K562 (cell line): ENCODE measurements at regions not wholly inside any gene's neighbourhood (a gene's known extent, or its start where the extent isn't known, plus 50 kb on each side); places are given as distances from the start of the nearest gene placed in this dataset.
"Not testable (repeated sequence)": the region's sequence is repeated elsewhere in the genome, so short reads cannot be mapped to it uniquely, and the experiment has no call there.

Source experiments
- ATAC-seq: fragments of 200-7000 bp; cut with Tn5 transposase; 3 replicates; pipeline ENCODE4 v1.9.1; 2020; ENCODE audit warnings: moderate library complexity
- BruUV-seq: library from RNA; stranded (reverse); fragments of 400-500 nt; replicated peaks from 2 replicates; lab custom pipeline; 2021; lab: Mats Ljungman, UMichigan
- CTCF ChIA-PET: fragments of 300-600 bp; formaldehyde crosslinking; extraction: SDS; loops from one replicate; lab custom pipeline; 2021; ENCODE audit warnings: low intra/inter-chr PET ratio; lab: Yijun Ruan, JAX
- POLR2A ChIA-PET: fragments of 300-600, 350-650 bp; sonication (Branson Sonifier 250); formaldehyde crosslinking; extraction: SDS; loops from one replicate; lab custom pipeline; 2021; ENCODE audit warnings: antibody characterized with exemption, inconsistent platforms; lab: Yijun Ruan, JAX
- DNase-seq, 4 experiments: peaks; one replicate each; pipeline versions ENCODE4 v3.0.0 to v3.0.0-alpha.2; 2011 to 2018; ENCODE audit warnings: low spot score in 3 of 4, mixed read lengths in 3 of 4; ENCODE audit errors: extremely low read depth in 1 of 4
- FAIRE-seq: peaks from 2 replicates; lab custom pipeline; 2011; peaks lifted over from hg19 to GRCh38; lab: Jason Lieb, UNC
- H2AFZ ChIP-seq: 2 replicates; pipeline ENCODE4 v1.6.0; 2011; ENCODE audit warnings: low read depth, low read length, control low read depth, inconsistent platforms
- H3K27ac ChIP-seq: fragments of 200-600 bp; 3 replicates; pipeline ENCODE4 v1.8.0; 2011; ENCODE audit warnings: low read depth, mild to moderate bottlenecking, control low read depth, inconsistent platforms, low read length, moderate library complexity, mixed read lengths; ENCODE audit errors: extremely low read depth
- H3K27me3 ChIP-seq, 2 experiments: fragments of 300-600 bp in 1 of 2; 2 replicates in 1 of 2; 3 replicates in 1 of 2; pipeline versions ENCODE4 v1.6.0 to v1.8.0; 2011; ENCODE audit warnings: inconsistent platforms in 2 of 2, low read length in 2 of 2, mild to moderate bottlenecking in 1 of 2, mixed read lengths in 1 of 2, moderate library complexity in 1 of 2; ENCODE audit not compliant: control insufficient read depth in 2 of 2, insufficient read depth in 2 of 2
- H3K36me3 ChIP-seq: fragments of 300-600 bp; 3 replicates; pipeline ENCODE4 v1.8.0; 2011; ENCODE audit warnings: mild to moderate bottlenecking, low read length, inconsistent platforms; ENCODE audit not compliant: control insufficient read depth, insufficient read depth
- H3K4me1 ChIP-seq, 2 experiments: fragments of 200-600 bp in 1 of 2; replicated peaks in 1 of 2; 2 replicates in 1 of 2; 3 replicates in 1 of 2; pipeline versions ENCODE4 v1.5.1 to v1.8.0; 2011; ENCODE audit warnings: inconsistent platforms in 2 of 2, low read length in 2 of 2, mild to moderate bottlenecking in 1 of 2, mixed read lengths in 1 of 2, moderate library complexity in 1 of 2; ENCODE audit not compliant: control insufficient read depth in 2 of 2, insufficient read depth in 2 of 2
- H3K4me2 ChIP-seq: 2 replicates; pipeline ENCODE4 v1.6.1; 2011; ENCODE audit warnings: low read length, control low read depth, inconsistent platforms, mixed read lengths; ENCODE audit not compliant: insufficient read depth
- H3K4me3 ChIP-seq: fragments of 200-600 bp; sonication (generic), shearing (Covaris generic); 2 replicates; pipeline ENCODE4 v1.5.1; 2016; ENCODE audit warnings: control low read depth, inconsistent platforms
- H3K79me2 ChIP-seq: fragments of 200-600 bp; 3 replicates; pipeline ENCODE4 v1.8.0; 2011; ENCODE audit warnings: low read length, inconsistent platforms; ENCODE audit not compliant: control insufficient read depth, insufficient read depth
- H3K9ac ChIP-seq, 2 experiments: 2 replicates each; pipeline versions ENCODE4 v1.6.0 to v1.6.1; 2011; ENCODE audit warnings: low read depth in 2 of 2, low read length in 2 of 2, control low read depth in 1 of 2, inconsistent platforms in 1 of 2, mild to moderate bottlenecking in 1 of 2, mixed read lengths in 1 of 2; ENCODE audit not compliant: insufficient read depth in 1 of 2
- H3K9me1 ChIP-seq: one replicate; pipeline ENCODE4 v1.6.0; 2011; ENCODE audit warnings: inconsistent platforms, mild to moderate bottlenecking, low read length, moderate library complexity; ENCODE audit not compliant: control insufficient read depth, insufficient read depth
- H3K9me3 ChIP-seq: replicated peaks from 2 replicates; pipeline ENCODE4 v1.5.1; 2011; ENCODE audit warnings: low read depth, low read length, inconsistent platforms; ENCODE audit not compliant: control insufficient read depth, insufficient read depth
- H4K20me1 ChIP-seq: replicated peaks from 2 replicates; pipeline ENCODE4 v1.6.1; 2011; ENCODE audit warnings: low read length, inconsistent platforms, mixed read lengths; ENCODE audit not compliant: control insufficient read depth, insufficient read depth
- ZNF668 ChIP-seq: fragments of 250-450 bp; sonication (Bioruptor Pico); IDR thresholded peaks from 2 replicates; pipeline ENCODE4 v1.8.0; 2022; ENCODE audit warnings: mild to moderate bottlenecking, inconsistent platforms
- WGBS: fragments of 100-300 bp; shearing (Covaris generic); methylation state at CpG from one replicate; pipeline ENCODE4 v1.1.6; 2016; ENCODE audit warnings: low coverage, mixed read lengths; ENCODE audit not compliant: insufficient coverage; ENCODE audit errors: missing lambda C conversion rate; 5-methylcytosine and 5-hydroxymethylcytosine counted together
- in situ Hi-C: fragments of 300-500 bp; cut with MboI; formaldehyde crosslinking; loops from 4 replicates; pipeline ENCODE4 v1.15.0; 2018; ENCODE audit warnings: inconsistent platforms, mixed read lengths
- intact Hi-C: fragments of 100-400 bp; cut with micrococcal nuclease; formaldehyde crosslinking; loops from 2 replicates; pipeline ENCODE4 v1.14.2; 2022
- TF ChIP-seq, protein P1 (sequence below): fragments of 200-800 bp; sonication (Bioruptor generic); IDR thresholded peaks from 2 replicates; pipeline ENCODE4 v1.6.1; 2017; ENCODE audit warnings: missing genetic modification characterization, missing compliant biosample characterization

DNA sequence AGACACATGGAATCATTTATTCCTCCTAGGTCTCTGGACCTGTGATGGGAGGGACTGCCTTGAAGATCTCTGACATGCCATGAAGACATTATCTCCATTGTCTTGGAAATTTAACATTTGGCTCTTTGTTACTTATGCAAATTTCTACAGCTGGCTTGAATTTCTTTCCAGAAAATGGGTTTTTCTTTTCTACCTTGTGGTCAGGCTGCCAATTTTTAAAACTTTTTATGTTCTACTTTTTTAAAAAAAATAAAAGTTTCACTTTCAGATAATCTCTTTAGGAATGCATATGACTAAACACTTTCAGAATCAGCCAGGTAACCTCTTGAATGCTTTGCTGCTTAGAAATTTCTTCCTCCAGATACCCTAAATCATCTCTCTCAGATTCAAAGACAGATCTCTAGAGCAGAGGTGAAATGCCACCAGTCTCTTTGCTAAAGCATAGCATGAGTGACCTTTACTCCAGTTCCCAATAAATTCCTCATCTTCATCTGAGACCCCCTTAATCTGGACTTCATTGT is 209.6 kb downstream of the RPRM start:
- Histone ChIP-seq H3K4me1 (no peaks in the 10 kb centered on the region), H3K9ac (no peak overlapping the region), H3K27ac (no peak overlapping the region), H3K27me3 (no peaks in the 10 kb centered on the region), H2AFZ (no peak overlapping the region), H3K4me2 (no peak overlapping the region), H3K36me3 (no peaks in the 10 kb centered on the region), H4K20me1 (no peaks in the 10 kb centered on the region), H3K9me3 (0 out of 2 replicates have a peak, but pooled peaks cover 2% of the 10 kb centered on the region), H3K79me2 (no peaks in the 10 kb centered on the region), H3K9me1 (no peaks in the 10 kb centered on the region), H3K4me3 (no peak overlapping the region)
- no TSS peak for BruUV-seq
- in situ Hi-C loops (no loop called here), intact Hi-C loops (no loop called here)
- CTCF ChIA-PET = no interaction called here
- DNase-seq (no peak), FAIRE-seq (no peak), ATAC-seq (no peak)
- TF ChIP-seq ZNF668 (CRISPR knock-in tag) = no peak
- TF ChIP-seq, protein P1, sequence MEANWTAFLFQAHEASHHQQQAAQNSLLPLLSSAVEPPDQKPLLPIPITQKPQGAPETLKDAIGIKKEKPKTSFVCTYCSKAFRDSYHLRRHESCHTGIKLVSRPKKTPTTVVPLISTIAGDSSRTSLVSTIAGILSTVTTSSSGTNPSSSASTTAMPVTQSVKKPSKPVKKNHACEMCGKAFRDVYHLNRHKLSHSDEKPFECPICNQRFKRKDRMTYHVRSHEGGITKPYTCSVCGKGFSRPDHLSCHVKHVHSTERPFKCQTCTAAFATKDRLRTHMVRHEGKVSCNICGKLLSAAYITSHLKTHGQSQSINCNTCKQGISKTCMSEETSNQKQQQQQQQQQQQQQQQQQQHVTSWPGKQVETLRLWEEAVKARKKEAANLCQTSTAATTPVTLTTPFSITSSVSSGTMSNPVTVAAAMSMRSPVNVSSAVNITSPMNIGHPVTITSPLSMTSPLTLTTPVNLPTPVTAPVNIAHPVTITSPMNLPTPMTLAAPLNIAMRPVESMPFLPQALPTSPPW (CRISPR knock-in tag) = no peak
- POLR2A ChIA-PET = no interaction called here

DNA sequence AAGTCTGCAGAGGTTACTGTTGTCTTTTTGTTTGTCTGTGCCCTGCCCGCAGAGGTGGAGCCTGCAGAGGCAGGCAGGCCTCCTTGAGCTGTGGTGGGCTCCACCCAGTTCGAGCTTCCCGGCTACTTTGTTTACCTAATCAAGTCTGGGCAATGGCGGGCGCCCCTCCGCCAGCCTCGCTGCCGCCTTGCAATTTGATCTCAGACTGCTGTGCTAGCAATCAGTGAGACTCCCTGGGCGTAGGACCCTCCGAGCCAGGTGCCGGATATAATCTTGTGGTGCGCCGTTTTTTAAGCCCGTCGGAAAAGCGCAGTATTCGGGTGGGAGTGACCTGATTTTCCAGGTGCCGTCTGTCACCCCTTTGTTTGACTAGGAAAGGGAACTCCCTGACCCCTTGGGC is 221.7 kb downstream of the RPRM start:
- H3K79me2 ChIP-seq, CTCF ChIA-PET, DNase-seq, H3K4me1 ChIP-seq, FAIRE-seq, H3K27ac ChIP-seq, H3K36me3 ChIP-seq, H4K20me1 ChIP-seq, H3K4me2 ChIP-seq, H3K4me3 ChIP-seq, H3K27me3 ChIP-seq, intact Hi-C loops, H3K9me3 ChIP-seq, H2AFZ ChIP-seq, H3K9me1 ChIP-seq, BruUV-seq, ATAC-seq, POLR2A ChIA-PET, in situ Hi-C loops, H3K9ac ChIP-seq: not testable (repeated sequence)
- 2% methylated on average over 13 of the region's 18 CpGs for WGBS

DNA sequence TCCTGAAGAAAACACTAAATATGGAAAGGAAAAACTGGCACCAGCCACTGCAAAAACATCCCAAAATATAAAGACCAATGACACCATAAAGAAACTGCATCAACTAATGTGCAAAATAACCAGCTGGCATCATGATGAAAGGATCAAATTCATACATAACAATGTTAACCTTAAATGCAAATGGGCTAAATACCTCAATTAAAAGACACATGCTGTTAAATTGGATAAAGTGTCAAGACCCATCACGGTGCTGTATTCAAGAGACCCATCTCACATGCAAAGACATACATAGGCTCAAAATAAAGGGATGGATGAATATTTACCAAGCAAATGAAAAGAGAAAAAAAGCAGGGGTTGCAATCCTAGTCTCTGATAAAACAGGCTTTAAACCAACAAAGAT is 231.9 kb downstream of the RPRM start:
- H3K4me1 ChIP-seq, H3K27me3 ChIP-seq, H3K9ac ChIP-seq, H3K9me1 ChIP-seq, H2AFZ ChIP-seq, H3K9me3 ChIP-seq, H4K20me1 ChIP-seq, ATAC-seq, in situ Hi-C loops, H3K4me3 ChIP-seq, CTCF ChIA-PET, intact Hi-C loops, H3K4me2 ChIP-seq, H3K79me2 ChIP-seq, DNase-seq, BruUV-seq, POLR2A ChIA-PET, H3K27ac ChIP-seq, H3K36me3 ChIP-seq, FAIRE-seq: not testable (repeated sequence)
- WGBS = 0% methylated on average over 1 of the region's 1 CpG
